Ovary (tissue), 7 donors: ENCODE measurements at regions not wholly inside any gene's neighbourhood (a gene's known extent, or its start where the extent isn't known, plus 50 kb on each side); places are given as distances from the start of the nearest gene placed in this dataset.

Source experiments
- DNase-seq, 5 donors: peaks; one replicate each; pipeline ENCODE4 v3.0.0-alpha.2; 2019 to 2020
- H3K27ac ChIP-seq, 2 donors: fragments of 200-600 bp; one replicate each; pipeline versions ENCODE4 v1.5.1 to v1.8.0; 2019 to 2022
- H3K27me3 ChIP-seq: fragments of 200-600 bp; one replicate; pipeline ENCODE4 v1.8.0; 2022
- H3K36me3 ChIP-seq: fragments of 200-600 bp; sonication (generic); one replicate; pipeline ENCODE4 v1.5.1; 2019
- H3K4me1 ChIP-seq: one replicate; pipeline ENCODE4 v1.8.1; 2013; ENCODE audit warnings: mild to moderate bottlenecking, moderate library complexity; ENCODE audit not compliant: insufficient read depth
- H3K4me3 ChIP-seq: fragments of 200-600 bp; sonication (generic); one replicate; pipeline ENCODE4 v1.5.1; 2017
- H3K9me3 ChIP-seq, 2 donors: fragments of 200-600 bp in 1 of 2; sonication (generic) in 1 of 2; one replicate each; pipeline versions ENCODE4 v1.5.1 to v1.8.1; 2013 to 2019; ENCODE audit warnings: mild to moderate bottlenecking in 1 of 2, moderate library complexity in 1 of 2
- CTCF ChIP-seq, 3 donors: fragments of 450-650 bp in 2 of 3; fragments of 200-600 bp in 1 of 3; IDR thresholded peaks; one replicate each; pipeline versions ENCODE4 v1.5.1 to v1.8.0; 2016 to 2022; ENCODE audit warnings: antibody characterized with exemption in 3 of 3, mild to moderate bottlenecking in 1 of 3
- EP300 ChIP-seq: sonication (generic); formaldehyde crosslinking; IDR thresholded peaks from one replicate; pipeline ENCODE4 v1.6.1; 2017; ENCODE audit warnings: antibody characterized with exemption
- POLR2A ChIP-seq: fragments of 450-650 bp; IDR thresholded peaks from one replicate; pipeline ENCODE4 v1.6.1; 2017; ENCODE audit warnings: antibody characterized with exemption, mild to moderate bottlenecking, moderate library complexity
- whole genome bisulfite sequencing, 3 donors: extraction: QIAGEN DNeasy Blood & Tissue Kit in 1 of 3; methylation state at CpG; one replicate each; pipeline versions ENCODE4 v1.1.5 to v1.1.7; 2013 to 2017; 5-methylcytosine and 5-hydroxymethylcytosine counted together
- intact Hi-C, 4 donors: fragments of 100-400 bp; cut with DNase I; formaldehyde crosslinking; loops; one replicate each; pipeline versions ENCODE4 v1.11.0 to v1.15.1; 2022 to 2023
- donor health status: DM: no; HTN: no; CAD: no; lungs with moderate emphysema.
- donor health status: DM: no; HTN: no; CAD: no.
- donor health status: Bipolar disorder and iron deficiency.
- donor health status: DM: no; HTN: no; CAD: no.
- donor health status: DM: yes; HTN: yes; CAD: no.

- 38 to 63% (median 52%) methylated on average over 1 of the region's 1 CpG for WGBS, 3 donors
Observed at GRCh38 chr4:13778367-13778766, 150.8 kb upstream of the BOD1L1 start.

GRCh38 chr4:13782231-13782630 lies 154.7 kb upstream of the BOD1L1 start:
- 87 to 92% (median 89%) methylated on average over 2 of the region's 2 CpGs for WGBS, 3 donors
- intact Hi-C loops, result no loop called here
- no peaks in the 10 kb centered on the region for H3K4me1 ChIP-seq
- no peaks in the 10 kb centered on the region for H3K36me3 ChIP-seq
- H3K27ac ChIP-seq, result no peak overlapping the region
- H3K9me3 ChIP-seq, result no peaks in the 10 kb centered on the region
- no peak for TF ChIP-seq POLR2A
- TF ChIP-seq EP300, result no peak
- TF ChIP-seq CTCF (IDR thresholded peaks at IDR 0.05), result no peak
- H3K27me3 ChIP-seq, result no peaks in the 10 kb centered on the region
- DNase-seq, result no peak
- no peak overlapping the region for H3K4me3 ChIP-seq

More at GRCh38 chr4:13778367-13778766, 150.8 kb upstream of the BOD1L1 start:
- no peaks in the 10 kb centered on the region for H3K27me3 ChIP-seq
- TF ChIP-seq CTCF (IDR thresholded peaks at IDR 0.05) (no peak), EP300 (no peak), POLR2A (no peak)
- no peak overlapping the region for H3K4me3 ChIP-seq
- DNase-seq, result no peak
- H3K4me1 ChIP-seq, result no peaks in the 10 kb centered on the region
- no peak overlapping the region for H3K27ac ChIP-seq
- no peaks in the 10 kb centered on the region for H3K36me3 ChIP-seq
- intact Hi-C loops, result no loop called here
- H3K9me3 ChIP-seq, result no peaks in the 10 kb centered on the region

GRCh38 chr4:13783800-13784411 lies 156.4 kb upstream of the BOD1L1 start:
- Histone ChIP-seq H3K9me3 (no peaks in the 10 kb centered on the region), H3K36me3 (no peaks in the 10 kb centered on the region), H3K4me3 (no peak overlapping the region), H3K4me1 (no peaks in the 10 kb centered on the region), H3K27me3 (no peaks in the 10 kb centered on the region), H3K27ac (no peak overlapping the region)
- intact Hi-C loops, result no loop called here
- TF ChIP-seq EP300, result no peak
- TF ChIP-seq POLR2A, result no peak
- TF ChIP-seq CTCF (IDR thresholded peaks at IDR 0.05), result no peak
- WGBS, 3 donors, result 5 to 17% (median 7%) methylated on average over 8 of the region's 8 CpGs
- DNase-seq, result no peak

- no peak for DNase-seq
- intact Hi-C loops, result no loop called here
- Histone ChIP-seq H3K27ac (no peak overlapping the region), H3K27me3 (no peaks in the 10 kb centered on the region), H3K4me1 (no peaks in the 10 kb centered on the region), H3K9me3 (no peaks in the 10 kb centered on the region), H3K36me3 (no peaks in the 10 kb centered on the region), H3K4me3 (no peak overlapping the region)
- WGBS, 3 donors, result 47 to 53% (median 53%) methylated on average over 5 of the region's 5 CpGs
- TF ChIP-seq CTCF (IDR thresholded peaks at IDR 0.05) (no peak), POLR2A (no peak), EP300 (no peak)
Observed at GRCh38 chr4:13793020-13793710, 165.6 kb upstream of the BOD1L1 start.
